MCF 10A (cell line): ENCODE measurements at regions not wholly inside any gene's neighbourhood (a gene's known extent, or its start where the extent isn't known, plus 50 kb on each side); places are given as distances from the start of the nearest gene placed in this dataset.

Experiments
- BruUV-seq: library from RNA; stranded (reverse); fragments of 400-500 nt; replicated peaks from 2 replicates; lab custom pipeline; 2021; lab: Mats Ljungman, UMichigan
- CTCF ChIA-PET: fragments of 300-600 bp; sonication (Branson Sonifier 250); formaldehyde crosslinking; extraction: SDS; loops from one replicate; lab custom pipeline; 2021; ENCODE audit warnings: antibody characterized with exemption, inconsistent platforms; lab: Yijun Ruan, JAX
- POLR2A ChIA-PET: fragments of 300-600, 350-650 bp; sonication (Branson Sonifier 250); formaldehyde crosslinking; extraction: SDS; loops from one replicate; lab custom pipeline; 2020; ENCODE audit warnings: antibody characterized with exemption, inconsistent platforms; lab: Yijun Ruan, JAX
- DNase-seq: peaks from one replicate; pipeline ENCODE4 v3.0.0-alpha.2; 2018; ENCODE audit not compliant: unreplicated experiment
- H3K27ac Mint-ChIP-seq: one replicate; pipeline ENCODE4 v1.8.0; 2022; ENCODE audit warnings: mild to moderate bottlenecking, low read depth, mixed read lengths; ENCODE audit not compliant: unreplicated experiment
- H3K27me3 Mint-ChIP-seq: one replicate; pipeline ENCODE4 v1.8.0; 2022; ENCODE audit warnings: mixed read lengths; ENCODE audit not compliant: insufficient read depth, unreplicated experiment
- H3K36me3 Mint-ChIP-seq: one replicate; pipeline ENCODE4 v1.8.0; 2022; ENCODE audit warnings: mild to moderate bottlenecking, moderate library complexity, mixed read lengths; ENCODE audit not compliant: insufficient read depth, unreplicated experiment
- H3K4me1 Mint-ChIP-seq: one replicate; pipeline ENCODE4 v1.8.0; 2022; ENCODE audit warnings: mixed read lengths; ENCODE audit not compliant: insufficient read depth, unreplicated experiment
- H3K4me3 Mint-ChIP-seq: one replicate; pipeline ENCODE4 v1.8.0; 2022; ENCODE audit warnings: mild to moderate bottlenecking, moderate library complexity, mixed read lengths; ENCODE audit not compliant: unreplicated experiment
- H3K9me3 Mint-ChIP-seq: one replicate; pipeline ENCODE4 v1.8.0; 2022; ENCODE audit warnings: mixed read lengths; ENCODE audit not compliant: unreplicated experiment
- intact Hi-C: fragments of 100-400 bp; cut with micrococcal nuclease; formaldehyde crosslinking; loops from 2 replicates; pipeline ENCODE4 v1.14.1; 2022
- TF ChIP-seq, protein P1 (sequence below): fragments of 200-600 bp; IDR thresholded peaks from one replicate; pipeline ENCODE4 v1.8.0; 2022; ENCODE audit warnings: antibody characterized with exemption, mild to moderate bottlenecking; ENCODE audit not compliant: unreplicated experiment

- ChIA-PET POLR2A (no interaction called here), CTCF (interaction anchor here (0.9 kb wide), 1 partner anchor 10 kb away, joined by 3 read pairs; no protein-coding TSS in a partner anchor)
- no TSS peak for BruUV-seq
- no peak for DNase-seq
- Mint-ChIP-seq H3K27ac (no peak overlapping the region), H3K4me1 (peaks cover 12% of the 10 kb centered on the region), H3K36me3 (no peaks in the 10 kb centered on the region), H3K9me3 (peaks cover 8% of the 10 kb centered on the region), H3K27me3 (peaks cover 39% of the 10 kb centered on the region), H3K4me3 (no peak overlapping the region)
- intact Hi-C loops, result no loop called here
- TF ChIP-seq, protein P1, sequence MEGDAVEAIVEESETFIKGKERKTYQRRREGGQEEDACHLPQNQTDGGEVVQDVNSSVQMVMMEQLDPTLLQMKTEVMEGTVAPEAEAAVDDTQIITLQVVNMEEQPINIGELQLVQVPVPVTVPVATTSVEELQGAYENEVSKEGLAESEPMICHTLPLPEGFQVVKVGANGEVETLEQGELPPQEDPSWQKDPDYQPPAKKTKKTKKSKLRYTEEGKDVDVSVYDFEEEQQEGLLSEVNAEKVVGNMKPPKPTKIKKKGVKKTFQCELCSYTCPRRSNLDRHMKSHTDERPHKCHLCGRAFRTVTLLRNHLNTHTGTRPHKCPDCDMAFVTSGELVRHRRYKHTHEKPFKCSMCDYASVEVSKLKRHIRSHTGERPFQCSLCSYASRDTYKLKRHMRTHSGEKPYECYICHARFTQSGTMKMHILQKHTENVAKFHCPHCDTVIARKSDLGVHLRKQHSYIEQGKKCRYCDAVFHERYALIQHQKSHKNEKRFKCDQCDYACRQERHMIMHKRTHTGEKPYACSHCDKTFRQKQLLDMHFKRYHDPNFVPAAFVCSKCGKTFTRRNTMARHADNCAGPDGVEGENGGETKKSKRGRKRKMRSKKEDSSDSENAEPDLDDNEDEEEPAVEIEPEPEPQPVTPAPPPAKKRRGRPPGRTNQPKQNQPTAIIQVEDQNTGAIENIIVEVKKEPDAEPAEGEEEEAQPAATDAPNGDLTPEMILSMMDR, result no peak
These were observed 1104.3 kb downstream of the RPA4 start for GRCh38 chrX:97987979-97988378.

- ChIA-PET POLR2A (no interaction called here), CTCF (no interaction called here)
- no peak overlapping the region for H3K27ac Mint-ChIP-seq
- peaks cover 37% of the 10 kb centered on the region for H3K27me3 Mint-ChIP-seq
- no peak for DNase-seq
- BruUV-seq, result no TSS peak
- intact Hi-C loops, result no loop called here
- no peaks in the 10 kb centered on the region for H3K36me3 Mint-ChIP-seq
- H3K9me3 Mint-ChIP-seq, result peaks cover 19% of the 10 kb centered on the region
- H3K4me1 Mint-ChIP-seq, result no peaks in the 10 kb centered on the region
- H3K4me3 Mint-ChIP-seq, result no peak overlapping the region
- TF ChIP-seq, protein P1, result no peak
These were observed 1112.1 kb downstream of the RPA4 start for GRCh38 chrX:97995834-97996233.

DNA sequence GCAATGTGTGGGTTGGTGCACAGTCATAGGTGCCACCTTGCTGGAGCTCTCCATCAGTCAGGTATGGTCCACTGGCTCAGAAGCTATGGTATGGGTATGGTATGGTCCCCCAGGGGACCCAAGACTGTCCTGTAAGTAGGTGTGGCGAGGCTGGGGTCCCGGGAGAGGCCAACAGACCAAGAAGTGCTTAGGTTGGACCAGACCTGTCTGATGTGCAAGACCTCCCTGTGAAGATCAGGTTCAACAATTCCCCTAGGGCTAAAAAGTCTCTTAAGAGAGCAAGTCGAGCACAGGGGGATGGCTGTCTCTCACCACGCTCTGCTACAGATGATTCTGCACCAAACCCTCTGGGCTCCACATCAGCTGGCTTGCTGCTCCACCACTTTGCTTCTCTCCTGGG lies 1145.0 kb downstream of the RPA4 start:
- CTCF ChIA-PET, result interaction anchor here (1.1 kb wide), 1 partner anchor 12 kb away, joined by 3 read pairs; no protein-coding TSS in a partner anchor
- H3K27ac Mint-ChIP-seq, result no peak overlapping the region
- no peaks in the 10 kb centered on the region for H3K27me3 Mint-ChIP-seq
- H3K4me1 Mint-ChIP-seq, result no peaks in the 10 kb centered on the region
- no TSS peak for BruUV-seq
- H3K9me3 Mint-ChIP-seq, result peaks cover 14% of the 10 kb centered on the region
- TF ChIP-seq, protein P1, result no peak
- H3K4me3 Mint-ChIP-seq, result no peak overlapping the region
- DNase-seq, result no peak
- no peaks in the 10 kb centered on the region for H3K36me3 Mint-ChIP-seq
- POLR2A ChIA-PET, result no interaction called here
- intact Hi-C loops, result no loop called here

DNA sequence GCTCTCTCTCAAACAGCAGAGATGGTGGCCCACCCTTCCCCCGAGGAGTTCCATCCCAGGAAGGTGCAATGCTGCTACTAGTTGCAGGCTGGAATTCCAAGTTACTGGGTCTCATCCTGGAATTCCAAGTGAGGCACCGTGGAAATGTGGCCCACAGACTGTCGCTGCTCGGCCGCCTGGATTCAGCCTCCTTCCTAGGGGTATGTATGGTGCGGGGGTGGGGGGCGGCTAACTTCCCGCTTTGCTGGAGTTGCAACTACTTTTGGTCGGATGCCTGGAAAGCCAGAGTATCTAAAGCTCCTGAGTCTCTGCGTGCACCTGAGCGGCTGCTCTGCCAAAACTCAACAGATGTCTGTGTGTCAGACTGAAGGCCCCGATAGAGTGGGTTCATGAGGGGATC lies 1146.2 kb downstream of the RPA4 start:
- BruUV-seq, result no TSS peak
- H3K27me3 Mint-ChIP-seq, result no peaks in the 10 kb centered on the region
- POLR2A ChIA-PET, result no interaction called here

More for the DNA sequence above, 1146.2 kb downstream of the RPA4 start:
- CTCF ChIA-PET, result no interaction called here
- intact Hi-C loops, result no loop called here
- H3K4me3 Mint-ChIP-seq, result no peak overlapping the region
- H3K4me1 Mint-ChIP-seq, result no peaks in the 10 kb centered on the region
- H3K36me3 Mint-ChIP-seq, result no peaks in the 10 kb centered on the region
- TF ChIP-seq, protein P1, result no peak
- peaks cover 9% of the 10 kb centered on the region for H3K9me3 Mint-ChIP-seq
- no peak overlapping the region for H3K27ac Mint-ChIP-seq
- DNase-seq, result no peak
